ENCODE measurements at regions not wholly inside any gene's neighbourhood (a gene's known extent, or its start where the extent isn't known, plus 50 kb on each side); places are given as distances from the start of the nearest gene placed in this dataset.

GRCh38 chr20:51856432-51856831, 54.1 kb upstream of the SALL4 start:
- TF ChIP-seq RFX5 (IDR thresholded peaks at IDR 0.05; ENCODE audit: borderline replicate concordance, low read depth, low read length) (no peak), CTCF (IDR thresholded peaks at IDR 0.05; ENCODE audit: control extremely low read depth in 1 of 3, insufficient read depth in 1 of 3, low read depth in 1 of 3, low read length in 3 of 3) (no peak), USF2 (IDR thresholded peaks at IDR 0.05; ENCODE audit: low read length) (no peak), POLR2AphosphoS5 (IDR thresholded peaks at IDR 0.05; ENCODE audit: low read depth, low read length) (no peak), POLR2A (IDR thresholded peaks at IDR 0.05; ENCODE audit: control extremely low read depth in 1 of 2, low read depth in 2 of 2, low read length in 2 of 2) (no peak), GTF2F1 (IDR thresholded peaks at IDR 0.05; ENCODE audit: borderline replicate concordance, low read depth, low read length) (no peak), YY1 (IDR thresholded peaks at IDR 0.05; ENCODE audit: low read depth, low read length) (no peak), BCL11A (IDR thresholded peaks at IDR 0.05; ENCODE audit: low read depth in 2 of 2, low read length in 2 of 2) (no peak), TBP (IDR thresholded peaks at IDR 0.05; ENCODE audit: low read depth, low read length) (no peak), RXRA (IDR thresholded peaks at IDR 0.05; ENCODE audit: insufficient read depth, low read depth, low read length) (no peak)

All from H1 (cell line).